RWPE1 (cell line): ENCODE measurements at regions not wholly inside any gene's neighbourhood (a gene's known extent, or its start where the extent isn't known, plus 50 kb on each side); places are given as distances from the start of the nearest gene placed in this dataset.

Source experiments
- CTCF ChIA-PET: fragments of 350-600 bp; sonication (Branson Sonifier 250); formaldehyde crosslinking; extraction: SDS; loops from one replicate; lab custom pipeline; 2021; lab: Yijun Ruan, JAX
- POLR2A ChIA-PET: fragments of 400-600 bp; formaldehyde crosslinking; extraction: SDS; loops from one replicate; lab custom pipeline; 2020; ENCODE audit warnings: antibody characterized with exemption; ENCODE audit not compliant: low non-redundant PET; lab: Yijun Ruan, JAX
- DNase-seq: peaks from one replicate; pipeline ENCODE4 v3.0.0; 2012; ENCODE audit warnings: low spot score
- H3K27ac ChIP-seq: fragments of 450-650 bp; 2 replicates; pipeline ENCODE4 v1.5.1; 2017
- TF ChIP-seq, protein P1 (sequence below): fragments of 450-650 bp; conservative IDR thresholded peaks from 2 replicates; pipeline ENCODE4 v1.5.1; 2017; ENCODE audit warnings: low read depth, mild to moderate bottlenecking

GRCh38 chr2:37425408-37425807 lies 81.0 kb downstream of the QPCT start:
- no peak for DNase-seq
- ChIA-PET POLR2A (no interaction called here), CTCF (interaction anchor here (1.0 to 1.9 kb wide), 3 partner anchors 9 to 452 kb away, joined by 3 to 5 read pairs (median 4); no protein-coding TSS in a partner anchor)
- TF ChIP-seq, protein P1, sequence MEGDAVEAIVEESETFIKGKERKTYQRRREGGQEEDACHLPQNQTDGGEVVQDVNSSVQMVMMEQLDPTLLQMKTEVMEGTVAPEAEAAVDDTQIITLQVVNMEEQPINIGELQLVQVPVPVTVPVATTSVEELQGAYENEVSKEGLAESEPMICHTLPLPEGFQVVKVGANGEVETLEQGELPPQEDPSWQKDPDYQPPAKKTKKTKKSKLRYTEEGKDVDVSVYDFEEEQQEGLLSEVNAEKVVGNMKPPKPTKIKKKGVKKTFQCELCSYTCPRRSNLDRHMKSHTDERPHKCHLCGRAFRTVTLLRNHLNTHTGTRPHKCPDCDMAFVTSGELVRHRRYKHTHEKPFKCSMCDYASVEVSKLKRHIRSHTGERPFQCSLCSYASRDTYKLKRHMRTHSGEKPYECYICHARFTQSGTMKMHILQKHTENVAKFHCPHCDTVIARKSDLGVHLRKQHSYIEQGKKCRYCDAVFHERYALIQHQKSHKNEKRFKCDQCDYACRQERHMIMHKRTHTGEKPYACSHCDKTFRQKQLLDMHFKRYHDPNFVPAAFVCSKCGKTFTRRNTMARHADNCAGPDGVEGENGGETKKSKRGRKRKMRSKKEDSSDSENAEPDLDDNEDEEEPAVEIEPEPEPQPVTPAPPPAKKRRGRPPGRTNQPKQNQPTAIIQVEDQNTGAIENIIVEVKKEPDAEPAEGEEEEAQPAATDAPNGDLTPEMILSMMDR: no peak
- H3K27ac ChIP-seq: no peak overlapping the region

DNA sequence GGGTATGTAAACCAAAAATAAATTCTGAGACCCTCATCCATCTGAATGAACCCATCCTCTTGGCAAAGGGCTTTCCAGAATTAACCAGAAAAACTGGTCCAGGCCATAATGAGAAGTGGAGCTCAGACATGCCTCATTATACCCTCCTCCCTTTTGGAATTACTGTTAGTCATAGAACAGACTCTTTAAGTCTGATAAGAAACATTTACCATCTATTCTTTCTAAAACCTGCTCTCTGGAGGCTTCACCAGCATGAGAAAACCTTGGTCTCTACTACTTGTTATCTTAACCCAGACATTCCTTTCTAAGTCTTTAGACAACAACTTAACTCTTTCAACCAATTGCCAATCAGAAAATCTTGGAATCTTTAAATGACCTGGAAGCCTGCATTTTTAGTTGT lies 82.8 kb downstream of the QPCT start:
- TF ChIP-seq, protein P1: no peak
- ChIA-PET POLR2A (no interaction called here), CTCF (no interaction called here)
- no peak overlapping the region for H3K27ac ChIP-seq
- no peak for DNase-seq

- H3K27ac ChIP-seq: no peak overlapping the region
- ChIA-PET POLR2A (no interaction called here), CTCF (interaction anchor here (0.7 kb wide), 1 partner anchor 192 kb away, joined by 3 read pairs; no protein-coding TSS in a partner anchor)
- TF ChIP-seq, protein P1: no peak
- DNase-seq: no peak
These were observed 91.9 kb downstream of the QPCT start for GRCh38 chr2:37436323-37436722.

DNA sequence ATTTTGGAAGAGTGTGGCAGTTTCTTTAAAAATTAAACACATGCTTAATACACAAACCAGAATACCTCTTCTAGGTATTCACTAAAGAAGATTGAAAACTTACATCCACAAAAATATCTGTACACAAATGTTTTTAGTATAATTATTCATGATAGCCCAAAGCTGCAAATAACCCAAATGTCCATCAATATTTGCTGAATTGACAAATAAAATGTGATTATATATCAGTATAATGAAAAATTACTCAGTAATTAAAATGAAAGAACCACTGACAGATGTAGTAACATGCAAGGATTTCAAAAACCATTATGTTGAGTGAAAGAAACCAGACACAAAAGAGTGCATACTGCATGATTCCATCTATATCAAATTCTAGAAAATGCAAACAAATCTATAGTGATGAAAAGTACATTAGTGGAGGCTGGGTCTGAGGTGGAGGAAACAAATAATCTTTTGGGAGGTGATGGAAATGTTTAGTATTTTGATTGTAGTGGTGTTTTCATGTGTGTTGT lies 94.8 kb downstream of the QPCT start:
- POLR2A ChIA-PET: no interaction called here
- CTCF ChIA-PET: no interaction called here
- no peak for DNase-seq

GRCh38 chr2:37441055-37441454 lies 96.6 kb downstream of the QPCT start:
- CTCF ChIA-PET: no interaction called here

More for the DNA sequence above, 94.8 kb downstream of the QPCT start:
- TF ChIP-seq, protein P1: no peak
- no peak overlapping the region for H3K27ac ChIP-seq

GRCh38 chr2:37443082-37443481 lies 98.7 kb downstream of the QPCT start:
- TF ChIP-seq, protein P1: no peak
- ChIA-PET CTCF (interaction anchor here (0.7 kb wide), 1 partner anchor 279 kb away, joined by 3 read pairs; no protein-coding TSS in a partner anchor), POLR2A (no interaction called here)
- DNase-seq: no peak
- no peak overlapping the region for H3K27ac ChIP-seq

More at GRCh38 chr2:37441055-37441454, 96.6 kb downstream of the QPCT start:
- TF ChIP-seq, protein P1: no peak
- POLR2A ChIA-PET: no interaction called here
- no peak overlapping the region for H3K27ac ChIP-seq
- no peak for DNase-seq
